Erythroblast (primary cell): ENCODE measurements at regions not wholly inside any gene's neighbourhood (a gene's known extent, or its start where the extent isn't known, plus 50 kb on each side); places are given as distances from the start of the nearest gene placed in this dataset.

Source experiments
- GATA1 ChIP-seq: IDR thresholded peaks from 2 replicates; pipeline ENCODE4 v1.6.1; 2011; ENCODE audit warnings: low read depth, mild to moderate bottlenecking, control low read depth, low read length, moderate library complexity
- POLR2A ChIP-seq: IDR thresholded peaks from 2 replicates; pipeline ENCODE4 v1.6.1; 2011; ENCODE audit warnings: mild to moderate bottlenecking, low read length

DNA sequence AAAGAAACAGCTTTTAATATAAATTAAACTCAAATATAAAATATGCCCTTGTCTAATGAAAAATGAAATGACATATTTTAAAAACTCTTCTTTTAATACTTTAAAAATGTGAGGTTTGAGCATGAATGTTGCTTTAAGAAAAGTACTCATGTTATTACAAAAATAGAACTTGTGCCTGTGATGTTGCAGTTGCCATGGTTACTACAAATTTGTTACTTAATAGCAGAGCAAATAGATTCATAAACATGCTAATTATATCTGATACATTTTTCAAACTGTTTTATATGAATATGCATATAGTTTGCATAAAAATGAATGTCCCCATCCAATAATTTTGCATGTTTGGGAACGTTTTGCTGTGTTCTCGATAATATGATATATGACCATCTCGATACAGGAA is 152.3 kb upstream of the DPYD start:
- TF ChIP-seq POLR2A (no peak), GATA1 (no peak)
